Central memory CD8-positive, alpha-beta T cell (primary cell): ENCODE measurements at regions not wholly inside any gene's neighbourhood (a gene's known extent, or its start where the extent isn't known, plus 50 kb on each side); places are given as distances from the start of the nearest gene placed in this dataset.

ENCODE experiments used
- ATAC-seq: fragments of 150-1000 bp; cut with Tn5 transposase; replicated peaks from 2 replicates; pipeline ENCODE4 v1.10.0; 2022; ENCODE audit warnings: mild to moderate bottlenecking, moderate FRiP score, moderate number of reproducible peaks; ENCODE audit not compliant: poor library complexity, severe bottlenecking; ENCODE audit errors: extremely low read depth
- DNase-seq, 2 donors: peaks; one replicate each; pipeline ENCODE4 v3.0.0; 2021; ENCODE audit warnings: low spot score in 2 of 2
- H3K27ac Mint-ChIP-seq: one replicate; pipeline ENCODE4 v1.8.0; 2022; ENCODE audit warnings: low read depth, mild to moderate bottlenecking, moderate library complexity, mixed read lengths
- H3K27me3 Mint-ChIP-seq: one replicate; pipeline ENCODE4 v1.8.0; 2022; ENCODE audit warnings: mixed read lengths
- H3K36me3 Mint-ChIP-seq: one replicate; pipeline ENCODE4 v1.8.0; 2022; ENCODE audit warnings: mild to moderate bottlenecking, moderate library complexity, mixed read lengths; ENCODE audit not compliant: insufficient read depth
- H3K4me1 Mint-ChIP-seq: one replicate; pipeline ENCODE4 v1.8.0; 2022; ENCODE audit warnings: mixed read lengths
- H3K4me3 Mint-ChIP-seq: one replicate; pipeline ENCODE4 v1.8.0; 2022; ENCODE audit warnings: mild to moderate bottlenecking, moderate library complexity, mixed read lengths
- H3K9me3 Mint-ChIP-seq: one replicate; pipeline ENCODE4 v1.8.0; 2022; ENCODE audit warnings: mixed read lengths

DNA sequence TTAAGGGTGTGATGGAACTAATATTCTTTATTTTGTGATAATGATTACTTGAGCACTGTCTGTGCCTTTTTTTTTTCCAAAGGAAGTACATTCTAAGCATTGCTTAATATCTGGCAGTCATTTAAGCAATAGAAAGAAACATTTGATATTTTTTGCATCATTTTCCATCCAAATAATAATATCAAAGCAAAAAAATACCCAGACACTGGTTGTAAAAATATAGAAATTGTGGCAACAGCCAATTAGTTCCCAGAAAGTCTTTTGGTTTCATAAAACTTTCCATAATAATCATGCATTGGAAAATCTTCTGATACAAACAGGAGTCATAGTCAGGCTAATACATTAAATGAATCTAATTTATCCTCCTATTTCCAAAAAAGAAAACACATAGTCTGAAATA, 629.3 kb upstream of the ADAMTS5 start:
- DNase-seq (no peak), ATAC-seq (no peak)
- Mint-ChIP-seq H3K4me3 (no peak overlapping the region), H3K9me3 (peaks cover 19% of the 10 kb centered on the region), H3K27ac (no peak overlapping the region), H3K27me3 (no peaks in the 10 kb centered on the region), H3K36me3 (no peaks in the 10 kb centered on the region), H3K4me1 (no peaks in the 10 kb centered on the region)

DNA sequence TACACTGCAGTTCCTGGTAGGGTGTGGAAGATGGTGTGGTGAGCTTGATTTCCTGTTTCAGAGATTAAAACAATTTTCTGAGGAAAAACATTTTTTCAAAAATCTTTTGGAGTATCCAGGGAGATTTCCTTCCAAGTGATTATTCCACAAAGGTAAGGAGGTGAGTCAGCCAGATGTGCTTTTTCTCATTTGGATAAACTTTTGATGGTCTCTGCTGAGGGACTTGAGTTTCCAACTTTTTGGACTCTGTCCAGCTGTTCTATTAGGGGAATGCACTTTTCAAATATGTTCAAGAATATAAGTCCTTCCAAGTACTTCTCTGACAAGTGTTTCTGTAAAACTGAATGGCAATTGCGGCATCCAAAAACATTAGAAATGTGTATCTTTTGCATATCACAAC, 628.8 kb upstream of the ADAMTS5 start:
- no peaks in the 10 kb centered on the region for H3K36me3 Mint-ChIP-seq
- no peaks in the 10 kb centered on the region for H3K4me1 Mint-ChIP-seq
- no peak for ATAC-seq
- H3K27me3 Mint-ChIP-seq, result no peaks in the 10 kb centered on the region
- H3K4me3 Mint-ChIP-seq, result no peak overlapping the region
- DNase-seq, result no peak
- no peak overlapping the region for H3K27ac Mint-ChIP-seq
- peaks cover 18% of the 10 kb centered on the region for H3K9me3 Mint-ChIP-seq

DNA sequence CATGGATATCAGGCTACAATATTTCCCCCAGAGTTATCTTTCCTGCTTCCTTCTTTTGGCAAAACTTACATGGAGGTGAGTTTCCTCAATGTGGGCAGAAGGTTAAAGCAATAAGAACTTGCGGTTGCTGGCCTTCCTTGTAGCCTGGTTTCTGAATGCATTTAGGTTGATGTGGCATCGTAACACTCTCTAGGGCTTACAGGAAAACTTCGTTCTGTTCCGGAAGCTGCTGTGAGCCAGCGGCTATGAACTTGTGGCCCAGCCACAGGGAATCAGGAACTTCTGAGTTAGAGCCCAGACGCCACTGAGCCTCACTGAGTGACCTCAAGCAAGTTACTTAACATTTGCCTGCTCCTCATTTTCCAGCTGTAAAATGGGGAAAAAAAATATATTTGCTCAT, 623.4 kb upstream of the ADAMTS5 start:
- Mint-ChIP-seq H3K27ac (no peak overlapping the region), H3K4me1 (no peaks in the 10 kb centered on the region), H3K9me3 (peaks cover 12% of the 10 kb centered on the region), H3K4me3 (no peak overlapping the region), H3K27me3 (no peaks in the 10 kb centered on the region), H3K36me3 (no peaks in the 10 kb centered on the region)
- no peak for DNase-seq
- no peak for ATAC-seq

DNA sequence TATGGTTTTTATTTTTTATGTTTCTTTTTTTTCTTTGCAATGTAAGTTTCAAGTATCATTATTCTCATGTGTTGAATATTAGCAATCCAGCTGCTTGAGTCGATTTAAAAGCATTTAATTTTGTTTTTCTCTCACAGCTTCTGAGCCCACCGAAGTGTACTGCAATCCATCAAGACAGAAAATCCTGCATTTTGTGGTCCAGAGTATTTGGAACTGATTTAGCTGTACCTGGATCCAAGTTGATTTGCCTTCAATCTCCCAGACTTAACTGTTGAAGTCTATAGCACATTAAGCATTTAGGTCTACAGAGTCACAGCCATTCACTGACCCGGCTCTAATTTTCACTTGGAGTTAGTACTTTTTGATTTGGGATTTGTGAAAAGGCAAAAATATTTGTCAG, 622.9 kb upstream of the ADAMTS5 start:
- no peak for DNase-seq
- Mint-ChIP-seq H3K36me3 (no peaks in the 10 kb centered on the region), H3K4me1 (no peaks in the 10 kb centered on the region), H3K9me3 (peaks cover 12% of the 10 kb centered on the region), H3K4me3 (no peak overlapping the region), H3K27ac (no peak overlapping the region), H3K27me3 (no peaks in the 10 kb centered on the region)
- ATAC-seq, result no peak

DNA sequence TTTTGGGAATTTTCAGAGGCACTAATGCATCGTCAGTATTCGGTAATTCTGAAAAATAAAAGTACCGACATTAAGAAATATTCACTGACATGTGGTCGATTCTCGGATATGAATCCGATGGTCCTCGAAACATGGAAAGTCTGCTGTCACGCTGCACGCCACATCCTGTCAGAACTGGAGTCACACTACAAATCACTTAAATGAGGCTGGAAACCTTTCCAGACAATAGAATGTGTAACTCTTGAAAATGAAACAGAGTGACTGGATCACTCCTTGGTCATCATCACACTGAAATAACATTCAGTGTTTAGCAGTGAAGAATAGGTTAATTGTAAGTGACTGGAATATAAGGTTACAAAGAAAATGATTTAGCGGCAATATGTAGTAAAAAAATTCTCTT, 620.1 kb upstream of the ADAMTS5 start:
- no peak overlapping the region for H3K27ac Mint-ChIP-seq
- H3K4me3 Mint-ChIP-seq, result no peak overlapping the region
- H3K4me1 Mint-ChIP-seq, result no peaks in the 10 kb centered on the region
- peaks cover 7% of the 10 kb centered on the region for H3K9me3 Mint-ChIP-seq
- DNase-seq (no peak), ATAC-seq (no peak)
- no peaks in the 10 kb centered on the region for H3K27me3 Mint-ChIP-seq
- H3K36me3 Mint-ChIP-seq, result no peaks in the 10 kb centered on the region

DNA sequence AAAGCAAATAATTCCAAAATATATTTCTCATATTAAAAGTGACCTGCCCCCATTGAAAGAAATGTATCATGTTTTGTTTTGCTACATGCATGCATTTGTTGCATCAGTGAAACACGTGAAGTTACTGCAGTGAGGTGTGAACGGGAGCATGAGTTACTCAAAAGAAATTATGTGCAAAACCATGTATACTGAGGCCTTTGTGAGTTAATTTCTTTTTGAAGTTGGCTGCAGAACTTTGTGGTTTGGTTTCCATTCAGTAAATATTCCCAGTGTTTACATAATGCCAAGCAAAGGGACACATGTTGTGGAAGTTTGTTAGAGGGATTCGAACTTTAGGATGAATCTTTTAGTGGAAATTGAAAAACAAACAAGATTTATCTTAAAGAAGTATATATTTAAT, 619.4 kb upstream of the ADAMTS5 start:
- no peaks in the 10 kb centered on the region for H3K36me3 Mint-ChIP-seq
- ATAC-seq (no peak), DNase-seq (no peak)
- H3K27me3 Mint-ChIP-seq, result no peaks in the 10 kb centered on the region
- peaks cover 7% of the 10 kb centered on the region for H3K9me3 Mint-ChIP-seq
- H3K4me1 Mint-ChIP-seq, result no peaks in the 10 kb centered on the region
- H3K4me3 Mint-ChIP-seq, result no peak overlapping the region
- no peak overlapping the region for H3K27ac Mint-ChIP-seq

DNA sequence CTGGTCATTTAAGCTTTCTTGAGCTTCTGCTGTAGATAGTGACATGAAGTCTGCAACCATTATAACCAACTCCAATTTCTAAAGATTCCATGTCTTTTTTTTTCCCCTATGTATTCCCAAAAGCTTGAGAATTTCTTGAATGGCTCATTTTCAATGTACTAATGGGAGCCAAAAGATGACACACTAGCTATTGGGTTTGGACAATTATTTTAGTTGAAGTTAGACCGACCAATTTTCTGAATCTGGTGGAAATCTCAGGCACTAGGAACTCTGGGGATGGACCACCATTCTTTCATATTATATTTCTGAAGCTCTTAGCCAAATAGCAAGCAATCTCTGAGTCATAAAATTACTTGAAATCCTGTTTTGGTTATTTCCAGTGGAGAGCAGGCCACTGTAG, 617.4 kb upstream of the ADAMTS5 start:
- Mint-ChIP-seq H3K4me3 (no peak overlapping the region), H3K4me1 (no peaks in the 10 kb centered on the region), H3K27me3 (no peaks in the 10 kb centered on the region), H3K27ac (no peak overlapping the region), H3K36me3 (no peaks in the 10 kb centered on the region), H3K9me3 (peaks cover 7% of the 10 kb centered on the region)
- no peak for ATAC-seq
- no peak for DNase-seq

DNA sequence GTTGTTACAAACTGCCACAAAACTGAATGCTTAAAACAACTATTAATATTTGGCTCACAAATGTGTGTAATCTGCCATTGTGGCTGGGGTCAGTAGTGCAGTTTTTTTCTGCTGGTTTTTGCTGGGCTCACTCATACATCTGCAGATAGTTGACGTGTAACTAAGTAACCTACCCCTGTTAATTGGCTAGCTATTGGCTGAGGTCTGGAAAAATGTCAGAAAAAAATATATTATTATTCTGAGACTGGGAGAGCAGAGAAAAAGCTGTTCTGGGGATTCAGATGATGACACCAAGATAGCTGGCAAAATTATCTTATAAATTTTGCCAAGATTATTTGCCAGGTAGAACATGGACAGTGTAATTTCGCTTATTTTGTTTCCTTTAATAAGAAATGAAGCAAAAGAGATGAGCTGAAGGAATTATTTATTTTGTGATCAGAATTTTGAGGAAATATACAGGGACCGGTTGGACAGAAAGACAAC, 616.1 kb upstream of the ADAMTS5 start:
- Mint-ChIP-seq H3K4me1 (no peaks in the 10 kb centered on the region), H3K36me3 (no peaks in the 10 kb centered on the region), H3K27ac (no peak overlapping the region), H3K27me3 (no peaks in the 10 kb centered on the region), H3K4me3 (no peak overlapping the region), H3K9me3 (peaks cover under 1% of the 10 kb centered on the region)
- ATAC-seq (no peak), DNase-seq (no peak)

DNA sequence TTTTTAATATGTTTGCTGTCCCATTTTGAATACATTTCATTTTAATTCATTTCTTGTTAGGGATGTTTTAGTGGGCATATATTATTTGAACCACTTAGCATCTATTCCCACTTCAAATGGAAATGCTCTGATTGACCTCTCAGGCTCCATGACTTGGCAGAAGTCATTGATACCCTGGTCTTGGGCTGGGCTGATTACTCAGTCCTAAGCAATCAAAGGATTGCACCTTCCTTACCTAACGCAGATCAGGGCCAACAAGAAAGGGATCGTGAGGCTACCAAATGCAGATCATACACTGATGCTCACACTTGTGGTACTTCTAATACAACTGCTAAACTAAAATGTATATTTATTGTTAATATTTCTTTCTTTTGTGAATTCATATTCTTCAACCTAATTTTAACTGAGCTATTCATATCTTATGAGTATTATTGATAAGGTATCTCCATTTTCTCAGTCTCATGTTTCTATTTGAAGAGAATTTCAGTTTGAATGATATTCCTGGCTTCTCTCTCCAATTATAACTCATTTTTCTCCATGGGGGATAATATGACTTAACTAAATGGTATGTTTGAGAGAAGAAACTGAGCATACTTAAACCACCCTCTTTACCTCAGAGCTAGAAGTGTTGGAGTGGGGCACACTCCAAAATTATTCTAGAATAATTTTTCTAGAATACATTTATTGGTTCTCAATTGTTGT, 615.5 kb upstream of the ADAMTS5 start:
- H3K36me3 Mint-ChIP-seq, result no peaks in the 10 kb centered on the region
- no peak for ATAC-seq
- DNase-seq, result no peak
- H3K27ac Mint-ChIP-seq, result no peak overlapping the region
- H3K27me3 Mint-ChIP-seq, result no peaks in the 10 kb centered on the region
- no peaks in the 10 kb centered on the region for H3K9me3 Mint-ChIP-seq
- H3K4me3 Mint-ChIP-seq, result no peak overlapping the region
- H3K4me1 Mint-ChIP-seq, result no peaks in the 10 kb centered on the region

DNA sequence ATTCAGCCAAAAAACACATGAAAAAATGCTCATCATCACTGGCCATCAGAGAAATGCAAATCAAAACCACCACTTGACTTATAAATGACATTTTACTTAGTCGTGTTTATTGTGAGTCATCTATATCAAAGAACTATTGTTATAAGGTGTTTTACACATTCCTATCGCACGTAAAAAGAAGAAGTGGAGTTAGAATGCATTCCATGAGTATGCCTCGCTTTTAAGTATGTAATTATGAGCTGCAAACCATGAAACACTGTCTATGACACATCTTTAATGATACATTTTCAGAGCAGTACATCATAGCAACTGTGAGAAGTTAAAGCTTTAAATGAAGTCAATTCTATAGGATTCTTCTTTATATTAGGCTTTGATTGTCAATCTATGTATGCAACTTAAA, 614.3 kb upstream of the ADAMTS5 start:
- ATAC-seq (no peak), DNase-seq (no peak)
- Mint-ChIP-seq H3K27ac (no peak overlapping the region), H3K27me3 (no peaks in the 10 kb centered on the region), H3K4me1 (no peaks in the 10 kb centered on the region), H3K4me3 (no peak overlapping the region), H3K9me3 (no peaks in the 10 kb centered on the region), H3K36me3 (no peaks in the 10 kb centered on the region)

DNA sequence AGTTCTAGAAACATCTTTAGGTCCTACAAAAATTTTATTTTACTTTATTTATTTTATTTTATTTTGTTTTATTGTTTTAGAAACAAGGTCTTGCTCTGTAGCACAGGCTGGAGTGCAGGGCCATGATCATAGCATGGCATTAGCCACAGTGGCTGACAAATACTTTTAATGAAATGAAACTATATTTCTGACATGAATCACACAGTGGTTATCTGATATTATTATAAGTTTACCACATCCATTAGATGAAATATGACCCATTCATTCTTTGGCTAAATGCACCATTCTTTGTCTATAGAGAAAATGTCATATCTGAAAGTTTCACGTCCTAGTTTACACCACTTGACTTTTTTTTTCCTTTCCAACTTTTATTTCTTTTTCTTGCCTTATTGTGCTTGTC, 613.4 kb upstream of the ADAMTS5 start:
- H3K9me3 Mint-ChIP-seq, result no peaks in the 10 kb centered on the region
- no peaks in the 10 kb centered on the region for H3K4me1 Mint-ChIP-seq
- no peak overlapping the region for H3K27ac Mint-ChIP-seq
- no peaks in the 10 kb centered on the region for H3K27me3 Mint-ChIP-seq
- ATAC-seq, result no peak
- no peaks in the 10 kb centered on the region for H3K36me3 Mint-ChIP-seq
- no peak for DNase-seq
- no peak overlapping the region for H3K4me3 Mint-ChIP-seq

DNA sequence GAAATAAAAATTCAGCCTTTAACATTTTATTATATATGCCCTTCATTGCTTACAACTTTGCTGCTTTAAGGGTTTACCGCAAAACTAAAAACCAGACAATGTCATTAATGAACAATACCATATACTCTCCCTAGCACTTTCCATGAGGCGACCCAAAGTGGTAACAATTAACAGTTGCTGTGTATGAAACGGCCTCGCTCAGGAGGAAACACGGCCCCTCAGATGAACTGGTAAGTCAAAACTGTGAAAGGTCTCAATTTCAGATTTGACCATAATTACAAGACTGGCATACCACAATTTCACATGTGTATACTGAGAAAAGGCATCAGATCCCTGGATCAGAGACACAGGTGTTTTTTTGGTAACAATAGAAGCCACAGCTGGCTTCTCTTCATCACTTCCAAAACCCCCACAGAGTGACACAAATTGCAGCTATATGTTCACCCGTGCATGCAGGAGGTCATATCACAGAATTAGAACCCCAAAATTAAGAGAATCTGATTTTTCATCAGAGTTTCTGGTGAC, 611.9 kb upstream of the ADAMTS5 start:
- Mint-ChIP-seq H3K27me3 (no peaks in the 10 kb centered on the region), H3K27ac (no peak overlapping the region), H3K4me3 (no peak overlapping the region), H3K36me3 (no peaks in the 10 kb centered on the region), H3K4me1 (no peaks in the 10 kb centered on the region), H3K9me3 (peaks cover 4% of the 10 kb centered on the region)
- DNase-seq (no peak), ATAC-seq (no peak)

DNA sequence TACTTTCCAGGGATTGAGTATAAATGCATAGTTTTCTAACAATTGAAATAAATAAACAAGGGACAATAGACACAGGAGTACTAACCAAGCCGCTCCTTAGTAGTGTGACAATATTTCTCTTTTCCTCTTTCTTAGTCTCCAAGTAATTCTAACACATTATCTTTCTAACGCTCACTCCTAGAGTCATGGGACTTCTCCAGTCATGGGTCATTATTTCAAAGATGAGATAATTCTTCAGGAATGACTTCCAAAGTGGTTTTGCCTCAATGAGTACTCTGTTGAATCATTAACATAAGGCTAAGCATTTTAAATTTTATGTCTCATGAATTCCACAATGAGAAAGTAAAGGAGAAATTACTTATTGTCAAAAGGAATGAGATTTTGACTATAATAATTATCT, 605.8 kb upstream of the ADAMTS5 start:
- Mint-ChIP-seq H3K4me1 (no peaks in the 10 kb centered on the region), H3K4me3 (no peak overlapping the region), H3K27ac (no peak overlapping the region), H3K9me3 (peaks cover 12% of the 10 kb centered on the region), H3K27me3 (no peaks in the 10 kb centered on the region), H3K36me3 (no peaks in the 10 kb centered on the region)
- no peak for DNase-seq
- ATAC-seq, result no peak
